GM18511 (cell line): ENCODE measurements at regions not wholly inside any gene's neighbourhood (a gene's known extent, or its start where the extent isn't known, plus 50 kb on each side); places are given as distances from the start of the nearest gene placed in this dataset.

ENCODE experiments used
- ATAC-seq: cut with Tn5 transposase; IDR thresholded peaks from one replicate; pipeline ENCODE4 v1.9.1; 2021; ENCODE audit warnings: mild to moderate bottlenecking, moderate library complexity; ENCODE audit not compliant: unreplicated experiment

DNA sequence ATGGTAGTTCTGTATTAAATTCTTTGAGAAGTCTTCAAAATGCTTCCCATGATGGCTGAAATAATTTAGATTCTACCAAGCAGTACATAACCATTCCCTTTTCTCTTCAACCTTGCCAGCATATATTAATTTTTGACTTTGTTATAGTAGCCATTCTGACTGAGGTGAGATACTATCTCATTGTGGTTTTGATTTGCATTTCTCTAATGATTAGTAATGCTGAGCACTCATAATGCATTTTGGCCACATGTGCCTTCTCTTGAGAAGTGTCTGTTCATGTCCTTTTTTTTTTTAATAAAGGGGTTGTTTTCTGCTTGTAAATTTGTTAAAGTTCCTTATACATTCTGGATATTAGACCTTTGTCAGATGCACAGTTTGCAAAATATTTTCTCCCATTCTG is 173.9 kb downstream of the CALCRL start:
- no peak for ATAC-seq

DNA sequence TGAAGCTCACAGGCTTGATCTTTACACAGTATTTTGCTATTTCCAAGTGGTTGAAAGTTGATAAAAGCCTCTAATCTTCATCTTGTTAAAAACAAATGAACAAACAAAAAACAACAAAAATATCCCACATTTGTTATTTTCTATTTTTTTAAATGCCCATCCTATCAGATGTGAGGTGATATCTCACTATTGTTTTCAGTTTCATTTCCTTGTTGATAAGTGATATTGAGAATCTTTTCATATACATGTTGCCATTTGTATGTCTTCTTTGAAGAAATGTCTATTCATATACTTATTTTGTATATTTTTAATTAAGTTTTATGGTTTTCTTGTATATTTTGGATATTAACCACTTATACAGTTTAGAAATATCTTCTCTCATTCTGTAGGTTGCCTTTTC is 175.8 kb downstream of the CALCRL start:
- no peak for ATAC-seq

DNA sequence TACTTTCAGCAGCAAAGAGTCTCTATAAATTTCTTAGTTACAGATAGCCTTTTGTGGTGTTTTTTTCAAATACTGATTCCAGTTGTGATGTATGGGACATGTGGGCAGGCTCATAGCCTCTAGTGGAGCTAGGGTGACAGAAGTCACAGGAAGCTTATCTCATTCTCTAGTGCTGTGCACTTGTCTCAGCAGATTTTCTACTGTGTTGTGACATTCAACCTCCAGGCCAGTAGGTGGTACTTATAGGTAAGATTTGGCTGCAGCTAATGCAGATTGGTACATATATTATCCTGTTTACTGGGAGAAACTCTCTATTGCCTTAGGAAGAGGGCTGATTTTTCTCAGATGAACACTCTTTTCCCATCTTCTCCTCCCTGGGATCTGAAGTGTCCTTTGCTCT is 176.2 kb downstream of the CALCRL start:
- ATAC-seq = no peak

DNA sequence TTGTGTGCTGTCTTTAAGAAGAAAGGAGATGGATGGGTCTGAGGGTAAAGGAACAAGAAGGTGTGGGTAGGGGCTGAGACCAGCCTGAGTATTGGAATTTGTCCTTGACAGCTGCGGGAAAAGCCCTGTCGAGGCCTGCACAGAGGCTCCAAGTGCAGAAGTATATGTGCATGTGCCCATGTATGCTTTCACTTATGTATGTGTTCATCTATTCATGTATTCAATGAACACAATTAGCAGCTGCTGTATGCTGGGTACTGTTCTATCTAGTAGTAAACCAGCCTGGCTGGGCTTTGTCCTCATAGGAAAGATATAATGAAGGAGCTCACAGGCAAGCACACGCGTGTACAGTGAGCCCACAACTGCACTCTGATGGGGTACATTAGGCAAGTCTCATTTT is 181.4 kb downstream of the CALCRL start:
- no peak for ATAC-seq

DNA sequence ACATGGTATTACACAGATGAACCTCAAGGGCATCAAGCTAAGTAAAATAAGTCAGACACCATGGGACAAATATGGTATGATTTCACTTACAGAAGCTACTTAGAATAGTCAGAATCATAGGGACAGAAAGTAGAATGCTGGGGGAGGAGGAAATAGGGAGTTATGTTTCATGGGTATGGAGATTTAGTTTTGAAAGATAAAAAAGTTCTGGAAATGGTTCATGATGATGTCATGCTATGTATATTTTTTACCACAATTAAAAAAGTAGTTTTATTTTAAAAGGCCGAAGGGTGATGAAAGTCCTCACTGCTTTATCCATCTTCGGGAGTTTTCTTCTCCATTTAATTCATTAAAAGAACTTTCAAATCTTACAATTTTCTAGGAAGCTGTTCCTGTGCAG is 181.9 kb downstream of the CALCRL start:
- ATAC-seq = no peak

DNA sequence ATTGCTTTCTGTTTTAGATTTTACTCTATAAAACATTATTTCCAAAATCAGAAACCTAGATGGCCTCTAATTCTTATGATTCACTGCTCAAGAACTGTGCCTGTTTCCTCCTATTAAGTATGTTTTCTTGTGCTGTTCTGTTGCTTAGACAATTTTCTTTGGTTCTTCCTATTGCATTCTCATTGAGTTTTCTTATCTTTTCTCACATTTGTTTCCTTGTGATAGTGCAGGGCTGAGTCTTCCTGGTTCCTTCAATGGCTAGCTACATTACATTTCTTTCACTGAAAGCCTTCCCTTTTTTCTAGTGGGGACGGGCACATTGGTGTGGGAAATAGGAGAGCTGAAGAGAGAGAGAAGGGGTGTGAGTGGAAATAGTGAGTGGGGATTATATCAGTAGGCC is 183.4 kb downstream of the CALCRL start:
- ATAC-seq = no peak

DNA sequence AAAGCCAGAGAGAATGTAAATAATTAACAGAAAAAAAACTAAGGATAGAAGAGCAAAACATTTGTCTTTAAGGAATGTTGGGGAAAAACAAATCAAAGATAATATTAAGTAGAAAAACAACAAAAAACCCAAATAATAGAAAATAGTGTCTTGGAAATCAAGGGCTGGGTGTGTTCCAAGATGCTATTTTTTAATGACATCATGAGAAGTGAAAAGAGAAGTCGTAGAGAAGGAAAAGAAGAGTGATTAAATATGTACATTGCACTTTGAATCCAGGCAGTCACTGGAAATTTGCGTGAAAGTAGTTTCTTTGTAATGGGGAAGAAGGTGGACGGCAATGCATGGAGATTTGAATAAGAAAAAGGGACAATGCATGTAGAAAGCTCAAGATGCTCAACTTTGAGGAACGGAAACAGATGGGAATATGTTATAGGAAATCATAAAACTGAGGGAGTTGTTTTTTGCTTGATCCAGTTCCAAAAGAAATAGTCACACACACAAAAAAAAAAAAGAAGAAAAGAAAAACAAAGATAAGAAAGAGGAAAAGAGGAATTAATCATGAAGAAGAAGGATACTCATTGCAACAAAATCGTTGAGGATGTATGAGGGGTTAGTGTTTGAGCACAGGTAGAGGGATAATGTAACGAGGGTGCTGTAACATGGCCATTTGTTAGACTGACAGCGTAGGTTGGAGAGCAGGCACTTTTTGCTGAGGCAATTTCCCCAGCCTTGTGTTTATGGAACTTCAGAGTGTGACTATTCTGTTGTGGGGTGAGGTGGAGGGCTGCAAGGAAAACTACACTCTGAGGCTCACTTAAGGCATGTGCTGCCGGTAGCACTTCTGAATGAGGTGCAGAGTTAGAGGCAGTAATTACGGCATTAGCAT is 184.1 kb downstream of the CALCRL start:
- no peak for ATAC-seq

DNA sequence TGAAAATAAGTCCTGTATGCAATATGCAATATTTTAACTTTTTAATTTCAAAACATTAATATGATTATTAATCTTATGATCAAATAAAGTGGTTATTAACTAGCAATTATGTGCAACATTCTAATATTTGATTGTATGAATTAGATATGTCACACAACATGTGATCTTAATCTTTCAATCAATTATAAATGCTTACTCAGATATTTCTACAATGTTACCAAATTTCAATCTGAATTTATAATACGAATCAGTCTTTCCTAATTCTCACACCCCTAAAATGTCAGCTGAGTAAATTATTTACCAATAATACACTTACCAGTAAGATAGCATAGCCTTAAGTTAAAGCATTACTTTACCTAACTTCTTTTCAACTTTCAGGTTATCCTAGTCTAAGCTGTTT is 186.3 kb downstream of the CALCRL start:
- ATAC-seq = no peak

DNA sequence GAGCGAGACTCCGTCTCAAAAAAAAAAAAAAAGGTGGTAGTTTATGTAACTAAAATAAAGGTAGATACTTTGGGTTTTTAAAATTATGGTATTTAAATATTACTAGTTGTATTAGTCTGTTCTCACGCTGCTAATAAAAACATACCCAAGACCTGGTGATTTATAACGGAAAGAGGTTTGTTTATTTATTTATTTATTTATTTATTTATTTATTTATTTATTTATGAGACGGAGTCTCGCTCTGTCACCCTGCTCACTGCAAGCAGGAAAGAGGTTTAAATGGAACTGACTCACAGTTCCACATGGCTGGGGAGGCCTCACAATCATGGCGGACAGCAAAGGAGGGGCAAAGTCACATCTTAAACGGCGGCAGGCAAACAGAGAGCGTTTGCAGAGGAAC is 196.0 kb downstream of the CALCRL start:
- no peak for ATAC-seq

DNA sequence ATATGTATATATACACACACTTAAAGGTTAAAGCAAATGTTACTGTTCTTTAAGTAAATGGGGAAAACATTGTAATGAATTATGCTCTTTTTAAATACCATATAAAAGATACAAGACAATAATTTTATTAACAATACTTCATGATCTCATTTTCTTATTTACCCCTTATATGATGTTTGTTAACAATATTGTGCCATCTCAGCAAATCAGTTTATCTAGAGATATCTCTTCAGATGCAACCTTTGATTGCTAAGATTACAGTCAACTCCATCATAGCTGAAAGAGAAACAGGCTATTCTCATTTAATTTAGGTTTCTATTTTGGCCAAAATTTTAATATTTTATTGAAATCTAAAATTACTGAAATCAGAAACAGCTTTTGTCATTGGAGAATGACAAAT is 197.9 kb downstream of the CALCRL start:
- no peak for ATAC-seq

DNA sequence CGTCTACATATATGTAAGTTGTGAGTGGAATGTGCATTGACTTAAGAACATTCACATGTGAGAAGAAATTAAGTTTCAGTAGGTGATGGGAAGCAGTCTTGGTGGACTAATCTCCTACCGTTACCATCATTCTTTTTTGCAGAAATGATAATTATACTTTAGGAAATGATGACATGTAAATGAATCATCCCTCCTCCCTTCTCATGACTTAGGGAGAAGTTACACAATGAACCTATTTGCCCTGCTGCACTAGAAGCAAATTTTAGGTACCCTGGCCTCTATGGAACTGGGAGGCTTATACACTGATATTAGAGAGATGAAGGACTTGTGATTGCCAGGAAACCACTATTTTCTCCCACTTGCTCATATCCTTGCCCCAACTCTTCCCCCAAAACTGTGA is 214.2 kb downstream of the CALCRL start:
- ATAC-seq = no peak

DNA sequence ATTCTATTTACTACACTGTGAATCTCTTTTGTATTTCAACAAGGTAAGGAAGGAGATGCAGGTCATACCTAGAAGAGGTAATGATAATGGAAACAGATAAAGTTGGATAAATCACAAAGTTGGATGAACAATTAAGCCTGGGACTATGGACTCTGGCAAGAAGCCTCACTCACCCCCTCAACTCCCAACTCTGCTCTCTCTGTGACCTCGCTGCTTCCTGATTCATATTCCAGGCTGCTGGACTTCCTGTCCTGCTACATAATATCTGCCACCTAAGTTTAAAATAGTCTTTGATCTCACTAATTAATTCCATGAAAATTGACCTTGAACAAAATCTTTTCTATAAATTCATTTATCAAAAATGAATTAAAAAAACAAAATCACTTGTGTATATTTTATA is 215.3 kb downstream of the CALCRL start:
- ATAC-seq = no peak

DNA sequence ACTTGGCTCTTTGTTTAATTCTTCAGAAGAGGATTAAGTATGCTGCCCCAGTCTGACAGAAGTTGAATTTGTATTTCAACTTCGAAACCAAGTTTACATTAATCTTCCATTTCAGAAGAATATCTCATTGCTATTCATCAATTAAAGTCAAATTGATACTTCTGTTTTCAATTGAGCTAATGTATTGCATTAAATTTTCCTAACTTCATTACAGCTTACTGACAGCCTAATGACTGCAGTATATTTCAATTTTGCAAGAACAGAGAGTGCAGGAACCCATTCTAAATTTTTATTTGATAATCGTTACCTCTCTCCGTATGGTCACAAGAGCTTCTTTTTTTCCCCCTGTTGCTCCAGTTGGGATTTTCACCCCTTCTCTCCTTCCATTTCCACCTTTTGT is 218.0 kb downstream of the CALCRL start:
- ATAC-seq = no peak

DNA sequence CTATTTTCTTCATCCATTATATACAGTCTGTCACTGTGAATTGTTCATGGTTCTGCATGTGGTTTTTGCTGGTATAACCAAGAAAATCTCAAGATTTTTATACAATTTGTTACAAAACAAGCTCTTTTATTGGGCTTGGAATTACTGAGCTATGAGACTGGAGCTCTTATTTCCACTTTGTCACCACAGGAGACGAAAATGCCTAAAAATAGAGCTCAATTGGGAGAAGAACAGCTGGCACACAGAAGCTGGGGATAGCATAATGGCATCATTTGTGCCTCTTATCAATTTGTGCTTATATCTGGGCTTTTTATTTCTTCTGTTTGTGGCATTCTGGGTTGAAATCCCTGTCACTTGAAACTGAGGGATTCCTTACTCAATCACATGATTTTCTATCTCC is 219.1 kb downstream of the CALCRL start:
- ATAC-seq = no peak

DNA sequence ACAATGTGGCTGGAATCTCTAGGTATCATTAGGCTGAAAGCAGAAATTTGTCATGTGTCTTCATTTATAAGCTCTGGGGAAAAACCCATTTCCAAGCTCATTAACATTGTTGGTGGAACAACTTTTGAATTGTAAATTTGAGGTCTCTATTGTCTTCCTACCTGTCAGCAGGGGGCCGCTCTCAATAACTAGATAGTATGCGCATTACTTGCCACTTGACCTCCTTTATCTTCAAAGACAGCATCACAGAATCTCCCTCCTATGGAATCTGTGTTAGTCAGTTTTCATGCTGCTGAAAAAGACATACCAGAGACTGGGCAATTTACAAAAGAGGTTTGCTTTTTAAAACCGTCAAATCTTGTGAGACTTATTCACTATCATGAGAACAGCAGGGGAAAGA is 223.1 kb downstream of the CALCRL start:
- no peak for ATAC-seq

DNA sequence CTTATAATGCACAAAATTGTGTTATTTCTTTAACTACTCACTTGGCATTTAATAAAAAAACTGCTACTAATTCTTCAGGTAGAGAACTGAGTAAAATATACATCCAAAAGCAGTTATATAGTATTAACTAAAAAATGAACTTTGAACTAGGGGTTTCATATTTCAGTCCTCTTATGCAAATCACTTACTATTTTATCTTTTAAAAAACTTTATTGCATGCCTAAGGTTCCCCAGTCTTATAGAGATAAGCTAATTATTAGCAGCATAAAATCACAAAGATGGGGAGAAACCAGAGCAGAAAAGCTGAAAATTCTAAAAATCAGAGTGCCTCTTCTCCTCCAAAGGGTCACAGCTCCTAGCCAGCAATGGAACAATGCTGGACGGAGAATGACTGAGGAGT is 228.0 kb downstream of the CALCRL start:
- no peak for ATAC-seq

DNA sequence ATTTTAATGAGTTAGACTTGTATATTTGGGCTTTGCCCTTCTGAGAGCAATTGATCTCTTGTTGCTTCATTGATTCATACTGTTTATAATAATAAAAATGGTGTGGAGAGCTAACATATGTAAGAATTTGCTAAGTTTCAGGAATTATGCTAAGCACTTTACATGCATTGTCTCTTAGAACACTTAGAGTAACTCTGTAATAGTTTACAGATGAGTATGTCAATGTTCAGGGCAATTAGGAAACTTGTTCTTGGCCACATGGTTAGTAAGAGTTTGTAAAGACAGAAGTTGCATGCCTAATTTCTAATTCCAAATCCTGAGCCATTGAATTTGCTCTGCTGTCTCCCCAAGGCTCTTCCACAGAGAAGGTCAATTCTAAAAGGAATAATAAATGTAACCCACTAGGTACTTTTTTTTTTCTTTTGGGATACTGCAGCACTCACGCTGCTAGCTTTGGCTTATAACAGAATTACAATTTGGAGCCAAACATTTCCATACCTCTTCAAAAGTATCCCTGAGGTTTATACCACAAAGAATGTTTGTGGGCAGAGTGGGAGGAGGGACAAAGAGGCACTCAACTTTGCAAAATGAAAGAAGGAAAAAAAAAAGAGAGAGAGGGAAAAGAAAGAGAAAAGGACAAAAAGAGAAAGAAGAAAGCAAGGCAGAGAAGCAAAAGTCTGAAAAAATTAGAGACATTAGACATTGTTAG is 232.4 kb downstream of the CALCRL start:
- no peak for ATAC-seq

DNA sequence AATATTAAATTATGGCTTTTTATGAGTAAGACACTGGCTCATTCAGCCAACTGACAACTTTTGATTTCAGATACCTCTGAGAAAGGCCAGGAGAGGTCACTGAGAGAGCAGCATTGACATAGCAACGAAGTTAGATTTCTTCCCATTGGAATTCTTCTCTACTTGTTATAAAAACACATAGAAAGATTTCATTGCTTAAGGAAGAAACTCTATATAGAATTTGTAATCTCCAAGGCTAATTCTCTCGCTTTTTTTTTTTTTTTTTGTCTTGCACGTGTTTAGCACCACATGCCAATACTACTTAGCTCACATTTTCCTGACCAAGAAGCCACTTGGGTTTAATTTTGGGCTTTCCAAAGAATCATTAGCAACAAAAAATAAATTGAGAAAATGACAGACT is 233.7 kb downstream of the CALCRL start:
- no peak for ATAC-seq

DNA sequence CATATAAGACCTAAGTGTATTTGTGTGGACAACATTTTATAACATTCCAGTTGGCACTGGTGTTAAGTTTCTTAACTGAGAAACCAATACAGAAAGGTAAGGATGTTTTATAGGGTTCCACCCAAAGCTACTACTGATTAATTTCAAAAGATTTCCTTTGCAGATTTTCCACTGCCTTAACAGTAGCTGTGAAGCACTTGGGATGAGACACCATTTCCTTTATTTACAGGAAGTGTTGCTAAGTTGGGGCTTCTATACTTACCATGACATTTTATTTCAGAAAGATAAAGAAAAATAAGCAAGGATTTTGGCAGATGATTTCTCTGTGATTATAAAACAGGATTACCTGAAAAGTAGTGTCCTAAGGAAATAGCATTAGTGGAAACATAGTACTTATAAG is 234.3 kb downstream of the CALCRL start:
- ATAC-seq = no peak

DNA sequence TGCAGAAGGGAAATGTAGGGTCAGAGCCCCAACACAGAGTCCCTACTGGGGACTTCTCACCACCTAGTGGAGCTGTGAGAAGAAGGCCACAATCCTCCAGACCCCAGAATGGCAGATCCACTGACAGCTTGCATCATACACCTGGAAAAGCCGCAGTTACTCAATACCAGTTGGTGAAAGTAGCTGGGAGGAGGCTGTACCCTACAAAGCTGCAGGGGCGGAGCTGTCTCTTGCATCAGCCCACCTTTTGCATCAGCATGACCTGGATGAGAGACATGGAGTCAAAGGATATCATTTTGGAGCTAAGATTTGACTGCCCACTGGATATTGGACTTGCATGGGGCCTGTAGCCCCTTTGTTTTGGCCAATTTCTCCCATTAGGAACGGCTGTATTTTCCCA is 237.3 kb downstream of the CALCRL start:
- no peak for ATAC-seq

DNA sequence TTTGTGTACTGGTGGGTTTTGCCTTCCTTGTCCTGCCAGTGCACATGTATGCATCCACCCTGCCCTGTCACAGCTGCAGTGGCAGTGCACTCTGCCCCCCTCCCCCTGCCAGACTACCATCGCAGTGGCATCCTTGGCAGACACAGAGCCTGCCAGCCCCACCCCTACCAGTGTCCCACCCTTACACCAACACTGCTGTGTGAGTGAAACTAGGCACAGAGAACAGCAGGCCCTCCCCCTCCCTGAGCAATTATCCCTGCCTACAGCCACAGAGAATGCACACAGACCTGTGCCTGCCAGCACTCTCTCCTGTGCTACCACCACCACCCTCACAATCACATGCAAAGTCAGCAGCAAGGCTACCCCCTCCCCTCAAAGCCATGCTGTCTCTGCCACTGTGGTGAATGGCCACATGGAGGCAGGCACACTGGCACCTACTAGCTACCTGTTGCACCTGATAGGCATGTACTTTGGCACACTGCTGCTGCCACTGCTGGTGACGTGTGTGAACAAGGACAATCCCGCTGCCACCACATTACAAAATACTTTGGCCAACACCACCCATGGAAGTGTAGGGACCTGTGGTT is 239.8 kb downstream of the CALCRL start:
- ATAC-seq = no peak

DNA sequence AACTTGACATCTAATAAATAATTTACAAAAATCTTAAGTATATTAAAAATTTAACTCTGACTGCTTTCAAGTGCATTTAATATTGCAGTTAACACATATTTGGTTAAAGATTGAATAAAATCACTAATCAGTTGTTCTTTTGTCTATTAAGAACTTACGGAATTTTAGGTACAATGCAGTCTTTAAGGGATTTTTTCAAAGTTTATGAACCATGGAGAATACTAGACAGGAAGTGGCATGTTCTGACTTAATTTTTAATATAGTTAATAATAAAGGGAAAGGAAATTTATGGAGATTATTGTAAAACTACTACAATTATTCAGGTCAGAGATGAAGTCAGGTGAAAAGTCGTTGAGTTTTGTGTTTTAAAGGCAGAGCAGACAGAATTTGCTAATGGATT is 240.9 kb downstream of the CALCRL start:
- no peak for ATAC-seq
